H1 (cell line): ENCODE measurements at regions not wholly inside any gene's neighbourhood (a gene's known extent, or its start where the extent isn't known, plus 50 kb on each side); places are given as distances from the start of the nearest gene placed in this dataset.

Experiments used
- CTCF ChIP-seq, 3 experiments: IDR thresholded peaks; 1 replicate in 2 of 3; 2 replicates in 1 of 3; pipeline versions ENCODE4 v1.5.1 to v1.6.1; 2011; ENCODE audit warnings: low read length in 3 of 3, mild to moderate bottlenecking in 3 of 3, inconsistent platforms in 2 of 3, low read depth in 1 of 3, moderate library complexity in 1 of 3; ENCODE audit not compliant: insufficient read depth in 1 of 3; ENCODE audit errors: control extremely low read depth in 1 of 3
- EP300 ChIP-seq, 2 experiments: IDR thresholded peaks; 1 replicate in 1 of 2; 2 replicates in 1 of 2; pipeline ENCODE4 v1.6.1; 2011 to 2012; ENCODE audit warnings: low read depth in 2 of 2, low read length in 2 of 2, mild to moderate bottlenecking in 2 of 2, borderline replicate concordance in 1 of 2, inconsistent platforms in 1 of 2, moderate library complexity in 1 of 2
- EZH2 ChIP-seq: fragments of 200-600 bp; sonication (generic); IDR thresholded peaks from 2 replicates; pipeline ENCODE4 v1.7.1; 2012; ENCODE audit warnings: low read depth, mild to moderate bottlenecking, moderate library complexity, low read length, inconsistent platforms; ENCODE audit not compliant: severe bottlenecking
- KDM5A ChIP-seq: fragments of 200-600 bp; IDR thresholded peaks from 2 replicates; pipeline ENCODE4 v1.7.1; 2012; ENCODE audit warnings: mild to moderate bottlenecking, low read length, inconsistent platforms, mixed read lengths
- MAFK ChIP-seq: IDR thresholded peaks from 2 replicates; pipeline ENCODE4 v1.6.1; 2012; ENCODE audit warnings: low read depth, mild to moderate bottlenecking, improper control_type of control experiment, low read length
- MAX ChIP-seq: IDR thresholded peaks from 2 replicates; pipeline ENCODE4 v1.6.1; 2012; ENCODE audit warnings: inconsistent platforms
- POLR2A ChIP-seq, 2 experiments: IDR thresholded peaks; 1 replicate in 1 of 2; 2 replicates in 1 of 2; pipeline ENCODE4 v1.6.1; 2011; ENCODE audit warnings: low read depth in 2 of 2, low read length in 2 of 2, mild to moderate bottlenecking in 2 of 2; ENCODE audit errors: control extremely low read depth in 1 of 2
- POLR2AphosphoS5 ChIP-seq: IDR thresholded peaks from 2 replicates; pipeline ENCODE4 v1.6.1; 2011; ENCODE audit warnings: low read depth, low read length
- RNF2 ChIP-seq: fragments of 200-900, 300-1000 bp; sonication (generic); IDR thresholded peaks from 2 replicates; pipeline ENCODE4 v1.7.1; 2016; ENCODE audit warnings: borderline replicate concordance, low read depth, mild to moderate bottlenecking, antibody characterized with exemption, low read length; ENCODE audit not compliant: poor library complexity, severe bottlenecking; ENCODE audit errors: missing control alignments
- SP1 ChIP-seq: IDR thresholded peaks from 2 replicates; pipeline ENCODE4 v1.6.1; 2011; ENCODE audit warnings: low read depth, low read length

- TF ChIP-seq KDM5A: no peak
- no peak for TF ChIP-seq SP1
- TF ChIP-seq MAFK: no peak
- no peak for TF ChIP-seq CTCF (IDR thresholded peaks at IDR 0.05; ENCODE audit: control extremely low read depth in 1 of 3, insufficient read depth in 1 of 3, low read depth in 1 of 3, low read length in 3 of 3)
- TF ChIP-seq MAX: no peak
- TF ChIP-seq EZH2: no peak
- TF ChIP-seq RNF2: no peak
- no peak for TF ChIP-seq EP300 (IDR thresholded peaks at IDR 0.05; ENCODE audit: borderline replicate concordance in 1 of 2, low read depth in 2 of 2, low read length in 2 of 2)
- no peak for TF ChIP-seq POLR2AphosphoS5
- TF ChIP-seq POLR2A (IDR thresholded peaks at IDR 0.05; ENCODE audit: control extremely low read depth in 1 of 2, low read depth in 2 of 2, low read length in 2 of 2): no peak
Observed at GRCh38 chr10:8969853-8970252, 915.4 kb downstream of the GATA3 start.
